A549 (cell line): ENCODE measurements at regions not wholly inside any gene's neighbourhood (a gene's known extent, or its start where the extent isn't known, plus 50 kb on each side); places are given as distances from the start of the nearest gene placed in this dataset.

Experiments
- ATAC-seq, 2 experiments: fragments of 200-7000 bp in 1 of 2; fragments of >200 bp in 1 of 2; cut with Nextera tagmentation in 1 of 2; cut with Tn5 transposase in 1 of 2; 3 replicates each; pipeline versions ENCODE4 v1.8.0 to v1.9.1; 2018 to 2020; ENCODE audit warnings: mild to moderate bottlenecking in 1 of 2, moderate library complexity in 1 of 2
- CTCF ChIA-PET: fragments of 300-600 bp; sonication (Branson Sonifier 250); formaldehyde crosslinking; extraction: SDS; loops from one replicate; lab custom pipeline; 2021; ENCODE audit warnings: antibody characterized with exemption, inconsistent platforms; lab: Yijun Ruan, JAX
- POLR2A ChIA-PET: fragments of 350-600 bp; formaldehyde crosslinking; extraction: SDS; loops from one replicate; lab custom pipeline; 2021; ENCODE audit warnings: antibody characterized with exemption, inconsistent platforms; lab: Yijun Ruan, JAX
- DNase-seq, 2 experiments: peaks; one replicate each; pipeline versions ENCODE4 v3.0.0 to v3.0.0-alpha.2; 2011 to 2016; ENCODE audit warnings: low read depth in 1 of 2, low spot score in 1 of 2
- FAIRE-seq: peaks from 2 replicates; lab custom pipeline; 2011; peaks lifted over from hg19 to GRCh38; lab: Jason Lieb, UNC
- H3K27ac ChIP-seq, 2 experiments: fragments of >200 bp; sonication (Bioruptor Twin); formaldehyde crosslinking; 3 replicates each; pipeline ENCODE4 v1.5.1; 2016 to 2017
- H3K4me1 ChIP-seq: fragments of >200 bp; sonication (Bioruptor Twin); formaldehyde crosslinking; 3 replicates; pipeline ENCODE4 v1.6.1; 2016
- H3K4me2 ChIP-seq: fragments of >200 bp; sonication (Bioruptor Twin); formaldehyde crosslinking; 3 replicates; pipeline ENCODE4 v1.6.1; 2016
- H3K4me3 ChIP-seq: fragments of >200 bp; sonication (Bioruptor Twin); formaldehyde crosslinking; 3 replicates; pipeline ENCODE4 v1.5.1; 2016
- H3K9me3 ChIP-seq: fragments of >200 bp; sonication (Bioruptor Twin); formaldehyde crosslinking; 3 replicates; pipeline ENCODE4 v1.6.1; 2016
- CEBPB ChIP-seq, 2 experiments: fragments of >200 bp in 1 of 2; sonication (Bioruptor Twin) in 1 of 2; formaldehyde crosslinking in 1 of 2; IDR thresholded peaks; 2 replicates each; pipeline ENCODE4 v1.6.1; 2012 to 2016
- ESRRA ChIP-seq: fragments of 150-350 bp; IDR thresholded peaks from 2 replicates; pipeline ENCODE4 v1.6.1; 2014; ENCODE audit warnings: mild to moderate bottlenecking, low read length, borderline replicate concordance
- FOXS1 ChIP-seq: fragments of 250-450 bp; sonication (Bioruptor Pico); IDR thresholded peaks from 2 replicates; pipeline ENCODE4 v1.5.0; 2020; ENCODE audit warnings: mild to moderate bottlenecking, moderate library complexity
- GATA3 ChIP-seq: IDR thresholded peaks from 2 replicates; pipeline ENCODE4 v1.6.1; 2012; ENCODE audit warnings: borderline replicate concordance
- HES2 ChIP-seq: fragments of >200 bp; sonication (Bioruptor Twin); formaldehyde crosslinking; IDR thresholded peaks from 2 replicates; pipeline ENCODE4 v1.6.1; 2016
- HMGXB4 ChIP-seq: fragments of 250-450 bp; sonication (Bioruptor Pico); IDR thresholded peaks from 2 replicates; pipeline ENCODE4 v1.5.0; 2021; ENCODE audit warnings: mild to moderate bottlenecking, moderate library complexity, borderline replicate concordance
- NR3C1 ChIP-seq: fragments of >200 bp; sonication (Bioruptor Twin); formaldehyde crosslinking; IDR thresholded peaks from 3 replicates; pipeline ENCODE4 v1.6.1; 2017
- POLR2A ChIP-seq: IDR thresholded peaks from 2 replicates; pipeline ENCODE4 v1.6.1; 2012; ENCODE audit warnings: mild to moderate bottlenecking, low read length
- RAD21 ChIP-seq, 2 experiments: fragments of >200 bp in 1 of 2; sonication (Bioruptor Twin) in 1 of 2; formaldehyde crosslinking in 1 of 2; IDR thresholded peaks in 1 of 2; conservative IDR thresholded peaks in 1 of 2; 2 replicates in 1 of 2; 3 replicates in 1 of 2; pipeline ENCODE4 v1.6.1; 2012 to 2018; ENCODE audit warnings: inconsistent platforms in 1 of 2
- RARB ChIP-seq: fragments of 250-450 bp; sonication (Bioruptor Pico); IDR thresholded peaks from 2 replicates; pipeline ENCODE4 v1.8.0; 2021; ENCODE audit warnings: mild to moderate bottlenecking, moderate library complexity
- RFX5 ChIP-seq: fragments of 450-650 bp; IDR thresholded peaks from 2 replicates; pipeline ENCODE4 v1.7.1; 2014; ENCODE audit warnings: antibody characterized with exemption, mild to moderate bottlenecking, moderate library complexity
- SMC3 ChIP-seq: fragments of >200 bp; sonication (Bioruptor Twin); formaldehyde crosslinking; IDR thresholded peaks from 3 replicates; pipeline ENCODE4 v1.6.1; 2018; ENCODE audit warnings: inconsistent platforms
- TFCP2L1 ChIP-seq: fragments of 250-450 bp; sonication (Bioruptor Pico); IDR thresholded peaks from 2 replicates; pipeline ENCODE4 v1.5.0; 2021; ENCODE audit warnings: mild to moderate bottlenecking
- TP53 ChIP-seq: fragments of 250-450 bp; sonication (Bioruptor Pico); IDR thresholded peaks from 2 replicates; pipeline ENCODE4 v1.5.0; 2021; ENCODE audit warnings: mild to moderate bottlenecking, moderate library complexity
- ZFP36 ChIP-seq: fragments of 450-650 bp; IDR thresholded peaks from 2 replicates; pipeline ENCODE4 v1.6.1; 2014; ENCODE audit warnings: borderline replicate concordance; ENCODE audit not compliant: partially characterized antibody
- WGBS: methylation state at CpG from one replicate; pipeline ENCODE4 v1.1.6; 2017; ENCODE audit errors: missing lambda C conversion rate; 5-methylcytosine and 5-hydroxymethylcytosine counted together
- TF ChIP-seq, protein P1 (sequence below): IDR thresholded peaks from 2 replicates; pipeline ENCODE4 v1.6.1; 2012; ENCODE audit warnings: low read depth, borderline replicate concordance
- TF ChIP-seq, protein P2 (sequence below): IDR thresholded peaks from 2 replicates; pipeline ENCODE4 v1.6.1; 2012
- TF ChIP-seq, protein P3 (sequence below): fragments of 200-600 bp; sonication (generic); IDR thresholded peaks from 2 replicates; pipeline ENCODE4 v1.6.1; 2016; ENCODE audit warnings: antibody characterized with exemption, mild to moderate bottlenecking, moderate library complexity

DNA sequence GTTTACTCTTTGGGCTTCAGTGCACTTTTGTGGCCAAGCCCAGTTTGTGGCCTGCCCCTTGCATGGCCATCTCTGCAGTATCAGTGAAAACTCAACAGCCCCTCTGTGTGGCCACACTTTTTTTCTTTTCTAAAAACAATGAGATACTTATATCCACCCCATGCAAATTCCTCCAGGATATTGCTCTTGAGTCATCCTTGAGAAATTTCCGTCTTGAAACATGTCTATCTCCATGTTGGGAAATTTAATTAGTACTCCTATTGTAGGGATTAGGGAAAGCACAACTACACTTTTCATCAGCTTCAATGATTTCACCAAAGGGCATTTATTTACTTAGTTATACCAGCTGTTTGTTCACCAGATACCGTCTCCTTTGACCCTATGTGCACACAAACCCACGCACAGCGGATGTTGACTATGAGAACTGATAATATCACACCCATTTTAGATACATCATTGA is 993.1 kb downstream of the TSN start:
- H3K27ac ChIP-seq: no peak overlapping the region
- no peaks in the 10 kb centered on the region for H3K4me1 ChIP-seq
- H3K9me3 ChIP-seq: no peaks in the 10 kb centered on the region
- POLR2A ChIA-PET: no interaction called here
- no peak for DNase-seq
- no peak for FAIRE-seq
- CTCF ChIA-PET: no interaction called here
- ATAC-seq: no peak
- H3K4me3 ChIP-seq: no peak overlapping the region
- WGBS: 3% methylated on average over 4 of the region's 4 CpGs
- no peak overlapping the region for H3K4me2 ChIP-seq
- TF ChIP-seq HES2: no peak
- TF ChIP-seq, protein P1, sequence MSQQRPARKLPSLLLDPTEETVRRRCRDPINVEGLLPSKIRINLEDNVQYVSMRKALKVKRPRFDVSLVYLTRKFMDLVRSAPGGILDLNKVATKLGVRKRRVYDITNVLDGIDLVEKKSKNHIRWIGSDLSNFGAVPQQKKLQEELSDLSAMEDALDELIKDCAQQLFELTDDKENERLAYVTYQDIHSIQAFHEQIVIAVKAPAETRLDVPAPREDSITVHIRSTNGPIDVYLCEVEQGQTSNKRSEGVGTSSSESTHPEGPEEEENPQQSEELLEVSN: no peak
- no peak for TF ChIP-seq TFCP2L1 (CRISPR knock-in tag)

DNA sequence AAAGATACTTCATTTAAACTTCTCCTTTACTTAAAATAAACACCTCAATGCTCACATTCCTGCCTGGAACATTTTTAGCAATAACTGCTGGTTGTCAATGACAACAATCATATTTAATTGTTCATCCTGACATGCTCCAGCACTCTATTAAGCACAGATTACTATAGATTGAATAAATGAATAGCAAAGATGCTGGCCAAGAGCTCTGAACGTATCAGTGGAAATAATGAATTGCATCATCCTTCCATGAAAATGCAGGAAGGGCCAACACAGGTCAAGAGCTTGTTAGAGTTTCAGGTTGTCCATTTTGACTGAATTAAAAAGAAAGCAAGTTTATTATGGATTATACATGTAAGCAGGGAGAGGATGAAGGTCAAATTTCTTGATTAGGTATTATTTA is 994.0 kb downstream of the TSN start:
- WGBS: 0% methylated on average over 1 of the region's 1 CpG
- Histone ChIP-seq H3K4me3 (no peak overlapping the region), H3K4me2 (no peak overlapping the region), H3K4me1 (no peaks in the 10 kb centered on the region), H3K27ac (no peak overlapping the region), H3K9me3 (no peaks in the 10 kb centered on the region)
- CTCF ChIA-PET: no interaction called here
- POLR2A ChIA-PET: no interaction called here
- FAIRE-seq (no peak), ATAC-seq (no peak), DNase-seq (no peak)
- TF ChIP-seq CEBPB (IDR thresholded peaks at IDR 0.05) (no peak), NR3C1 (no peak), RAD21 (conservative IDR thresholded peaks at IDR 0.05 in 1 of 2, IDR thresholded peaks at IDR 0.05 in 1 of 2) (no peak), POLR2A (no peak), GATA3 (no peak), ESRRA (no peak)
- TF ChIP-seq, protein P2, sequence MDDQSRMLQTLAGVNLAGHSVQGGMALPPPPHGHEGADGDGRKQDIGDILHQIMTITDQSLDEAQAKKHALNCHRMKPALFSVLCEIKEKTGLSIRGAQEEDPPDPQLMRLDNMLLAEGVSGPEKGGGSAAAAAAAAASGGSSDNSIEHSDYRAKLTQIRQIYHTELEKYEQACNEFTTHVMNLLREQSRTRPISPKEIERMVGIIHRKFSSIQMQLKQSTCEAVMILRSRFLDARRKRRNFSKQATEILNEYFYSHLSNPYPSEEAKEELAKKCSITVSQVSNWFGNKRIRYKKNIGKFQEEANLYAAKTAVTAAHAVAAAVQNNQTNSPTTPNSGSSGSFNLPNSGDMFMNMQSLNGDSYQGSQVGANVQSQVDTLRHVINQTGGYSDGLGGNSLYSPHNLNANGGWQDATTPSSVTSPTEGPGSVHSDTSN: no peak

- FAIRE-seq (no peak), DNase-seq (no peak), ATAC-seq (no peak)
- POLR2A ChIA-PET: no interaction called here
- WGBS: 0% methylated on average over 1 of the region's 1 CpG
- Histone ChIP-seq H3K27ac (no peak overlapping the region), H3K4me2 (no peak overlapping the region), H3K4me1 (no peaks in the 10 kb centered on the region), H3K9me3 (no peaks in the 10 kb centered on the region), H3K4me3 (no peak overlapping the region)
- TF ChIP-seq GATA3 (no peak), CEBPB (IDR thresholded peaks at IDR 0.05) (no peak), SMC3 (no peak), ZFP36 (no peak)
- CTCF ChIA-PET: no interaction called here
Observed at GRCh38 chr2:122750095-122750494, 994.6 kb downstream of the TSN start.

DNA sequence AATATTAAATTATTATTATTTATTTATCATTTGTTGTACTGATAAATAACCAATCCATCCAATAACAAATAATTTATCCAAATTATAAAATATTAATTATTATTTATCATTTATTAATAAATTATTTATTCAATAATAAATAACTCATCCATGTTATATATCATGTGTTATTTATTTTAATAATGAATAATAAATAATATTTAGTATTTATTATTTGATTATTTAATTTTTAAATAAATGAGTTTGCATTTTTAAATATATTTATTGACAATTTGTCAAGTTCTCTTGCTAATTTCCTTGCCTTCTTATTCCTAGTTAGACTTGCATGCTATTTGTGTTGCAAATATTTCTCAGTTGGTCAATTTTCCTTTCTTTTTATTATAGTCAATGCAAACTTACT is 995.4 kb downstream of the TSN start:
- ChIA-PET POLR2A (no interaction called here), CTCF (no interaction called here)
- Histone ChIP-seq H3K27ac (no peak overlapping the region), H3K4me3 (no peak overlapping the region), H3K4me2 (no peak overlapping the region), H3K4me1 (no peaks in the 10 kb centered on the region), H3K9me3 (no peaks in the 10 kb centered on the region)
- TF ChIP-seq GATA3 (no peak), CEBPB (IDR thresholded peaks at IDR 0.05) (no peak), POLR2A (no peak), RARB (CRISPR knock-in tag) (no peak), FOXS1 (CRISPR knock-in tag) (no peak), HMGXB4 (CRISPR knock-in tag) (no peak), TP53 (CRISPR knock-in tag) (no peak), SMC3 (no peak), RFX5 (no peak), TFCP2L1 (CRISPR knock-in tag) (no peak)
- TF ChIP-seq, protein P3, sequence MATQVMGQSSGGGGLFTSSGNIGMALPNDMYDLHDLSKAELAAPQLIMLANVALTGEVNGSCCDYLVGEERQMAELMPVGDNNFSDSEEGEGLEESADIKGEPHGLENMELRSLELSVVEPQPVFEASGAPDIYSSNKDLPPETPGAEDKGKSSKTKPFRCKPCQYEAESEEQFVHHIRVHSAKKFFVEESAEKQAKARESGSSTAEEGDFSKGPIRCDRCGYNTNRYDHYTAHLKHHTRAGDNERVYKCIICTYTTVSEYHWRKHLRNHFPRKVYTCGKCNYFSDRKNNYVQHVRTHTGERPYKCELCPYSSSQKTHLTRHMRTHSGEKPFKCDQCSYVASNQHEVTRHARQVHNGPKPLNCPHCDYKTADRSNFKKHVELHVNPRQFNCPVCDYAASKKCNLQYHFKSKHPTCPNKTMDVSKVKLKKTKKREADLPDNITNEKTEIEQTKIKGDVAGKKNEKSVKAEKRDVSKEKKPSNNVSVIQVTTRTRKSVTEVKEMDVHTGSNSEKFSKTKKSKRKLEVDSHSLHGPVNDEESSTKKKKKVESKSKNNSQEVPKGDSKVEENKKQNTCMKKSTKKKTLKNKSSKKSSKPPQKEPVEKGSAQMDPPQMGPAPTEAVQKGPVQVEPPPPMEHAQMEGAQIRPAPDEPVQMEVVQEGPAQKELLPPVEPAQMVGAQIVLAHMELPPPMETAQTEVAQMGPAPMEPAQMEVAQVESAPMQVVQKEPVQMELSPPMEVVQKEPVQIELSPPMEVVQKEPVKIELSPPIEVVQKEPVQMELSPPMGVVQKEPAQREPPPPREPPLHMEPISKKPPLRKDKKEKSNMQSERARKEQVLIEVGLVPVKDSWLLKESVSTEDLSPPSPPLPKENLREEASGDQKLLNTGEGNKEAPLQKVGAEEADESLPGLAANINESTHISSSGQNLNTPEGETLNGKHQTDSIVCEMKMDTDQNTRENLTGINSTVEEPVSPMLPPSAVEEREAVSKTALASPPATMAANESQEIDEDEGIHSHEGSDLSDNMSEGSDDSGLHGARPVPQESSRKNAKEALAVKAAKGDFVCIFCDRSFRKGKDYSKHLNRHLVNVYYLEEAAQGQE: no peak
- TF ChIP-seq, protein P1: no peak
- FAIRE-seq (no peak), DNase-seq (no peak), ATAC-seq (no peak)
